Endothelial cell (in vitro differentiated cells): ENCODE measurements at regions not wholly inside any gene's neighbourhood (a gene's known extent, or its start where the extent isn't known, plus 50 kb on each side); places are given as distances from the start of the nearest gene placed in this dataset.

Source experiments
- DNase-seq: peaks from one replicate; pipeline ENCODE4 v3.0.0; 2021; ENCODE audit warnings: low spot score
- H3K27ac Mint-ChIP-seq: one replicate; pipeline ENCODE4 v1.8.0; 2021; ENCODE audit warnings: mixed read lengths, inconsistent platforms; ENCODE audit not compliant: unreplicated experiment
- H3K27me3 Mint-ChIP-seq: one replicate; pipeline ENCODE4 v1.8.0; 2021; ENCODE audit warnings: mild to moderate bottlenecking, moderate library complexity, mixed read lengths, inconsistent platforms; ENCODE audit not compliant: unreplicated experiment
- H3K36me3 Mint-ChIP-seq: one replicate; pipeline ENCODE4 v1.8.0; 2021; ENCODE audit warnings: mild to moderate bottlenecking, low read depth, mixed read lengths, inconsistent platforms; ENCODE audit not compliant: unreplicated experiment
- H3K4me1 Mint-ChIP-seq: one replicate; pipeline ENCODE4 v1.8.0; 2021; ENCODE audit warnings: mild to moderate bottlenecking, mixed read lengths, inconsistent platforms; ENCODE audit not compliant: unreplicated experiment
- H3K4me3 Mint-ChIP-seq: one replicate; pipeline ENCODE4 v1.8.0; 2021; ENCODE audit warnings: mild to moderate bottlenecking, mixed read lengths, inconsistent platforms; ENCODE audit not compliant: unreplicated experiment
- H3K9me3 Mint-ChIP-seq: one replicate; pipeline ENCODE4 v1.8.0; 2021; ENCODE audit warnings: mixed read lengths, inconsistent platforms; ENCODE audit not compliant: unreplicated experiment
- CTCF ChIP-seq: fragments of 200-600 bp; sonication (generic); IDR thresholded peaks from one replicate; pipeline ENCODE4 v1.5.0; 2021; ENCODE audit warnings: antibody characterized with exemption; ENCODE audit not compliant: unreplicated experiment

GRCh38 chr1:13927736-13928135 lies 227.7 kb downstream of the PRDM2 start:
- Mint-ChIP-seq H3K36me3 (no peaks in the 10 kb centered on the region), H3K9me3 (no peaks in the 10 kb centered on the region), H3K27ac (no peak overlapping the region), H3K4me3 (no peak overlapping the region), H3K4me1 (no peaks in the 10 kb centered on the region), H3K27me3 (peaks cover 3% of the 10 kb centered on the region)
- DNase-seq, result no peak
- no peak for TF ChIP-seq CTCF

- Mint-ChIP-seq H3K4me3 (no peak overlapping the region), H3K27me3 (peaks cover 3% of the 10 kb centered on the region), H3K27ac (no peak overlapping the region), H3K36me3 (no peaks in the 10 kb centered on the region), H3K4me1 (no peaks in the 10 kb centered on the region), H3K9me3 (no peaks in the 10 kb centered on the region)
- no peak for DNase-seq
- no peak for TF ChIP-seq CTCF
Measured at GRCh38 chr1:13929313-13929712, 229.3 kb downstream of the PRDM2 start.

GRCh38 chr1:13930151-13930550 lies 230.2 kb downstream of the PRDM2 start:
- H3K4me3 Mint-ChIP-seq, result no peak overlapping the region
- H3K9me3 Mint-ChIP-seq, result no peaks in the 10 kb centered on the region
- peaks cover 2% of the 10 kb centered on the region for H3K27me3 Mint-ChIP-seq
- no peaks in the 10 kb centered on the region for H3K4me1 Mint-ChIP-seq
- TF ChIP-seq CTCF, result peak; percentile 36
- H3K36me3 Mint-ChIP-seq, result no peaks in the 10 kb centered on the region
- H3K27ac Mint-ChIP-seq, result no peak overlapping the region
- DNase-seq, result peak; percentile 28

GRCh38 chr1:13931226-13931625 lies 231.2 kb downstream of the PRDM2 start:
- peaks cover 2% of the 10 kb centered on the region for H3K27me3 Mint-ChIP-seq
- H3K9me3 Mint-ChIP-seq, result no peaks in the 10 kb centered on the region
- no peak for DNase-seq

GRCh38 chr1:13935336-13935735 lies 235.3 kb downstream of the PRDM2 start:
- H3K27me3 Mint-ChIP-seq, result no peaks in the 10 kb centered on the region
- no peak for DNase-seq
- no peaks in the 10 kb centered on the region for H3K4me1 Mint-ChIP-seq
- no peaks in the 10 kb centered on the region for H3K9me3 Mint-ChIP-seq
- no peak overlapping the region for H3K4me3 Mint-ChIP-seq
- no peak overlapping the region for H3K27ac Mint-ChIP-seq
- no peaks in the 10 kb centered on the region for H3K36me3 Mint-ChIP-seq
- TF ChIP-seq CTCF, result no peak

More at GRCh38 chr1:13931226-13931625, 231.2 kb downstream of the PRDM2 start:
- Mint-ChIP-seq H3K4me1 (no peaks in the 10 kb centered on the region), H3K27ac (no peak overlapping the region), H3K36me3 (no peaks in the 10 kb centered on the region), H3K4me3 (no peak overlapping the region)
- TF ChIP-seq CTCF, result no peak
